ENCODE measurements at regions not wholly inside any gene's neighbourhood (a gene's known extent, or its start where the extent isn't known, plus 50 kb on each side); places are given as distances from the start of the nearest gene placed in this dataset.
"Not testable (repeated sequence)": the region's sequence is repeated elsewhere in the genome, so short reads cannot be mapped to it uniquely, and the experiment has no call there.

DNA sequence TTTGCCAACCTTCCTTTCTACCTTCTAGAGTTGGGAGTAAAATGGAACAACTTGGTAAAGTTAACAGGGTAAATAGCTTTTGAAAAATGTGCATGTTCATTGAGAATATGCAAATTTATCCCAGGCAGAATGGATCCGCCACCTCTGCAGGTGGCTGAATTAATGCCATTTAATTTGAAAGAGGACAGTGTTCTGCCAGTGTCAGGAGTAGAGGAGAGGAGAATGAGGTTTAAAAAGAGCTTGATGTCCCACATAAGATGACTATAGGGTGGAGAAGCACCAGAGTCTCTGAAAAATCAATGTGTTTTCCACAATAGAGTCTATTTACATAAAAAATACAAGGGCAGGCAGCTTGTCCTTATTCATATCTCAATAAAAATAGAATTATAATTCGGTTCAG is 1804.3 kb upstream of the PCDH10 start:
- Histone ChIP-seq H3K4me3 (no peak overlapping the region), H3K27ac (no peak overlapping the region), H3K27me3 (replicated peaks; ENCODE audit: insufficient read depth) (no peaks in the 10 kb centered on the region), H3K9me3 (no peaks in the 10 kb centered on the region), H3K36me3 (no peaks in the 10 kb centered on the region), H3K4me1 (ENCODE audit: control insufficient read depth in 1 of 2, low read depth in 2 of 2) (no peaks in the 10 kb centered on the region)
- DNase-seq (ENCODE audit: low spot score) (no peak), ATAC-seq (ENCODE audit: insufficient number of reproducible peaks, low FRiP score, low read depth) (no peak)
- no peak for TF ChIP-seq CTCF (IDR thresholded peaks at IDR 0.05)

- Histone ChIP-seq H3K27ac (no peak overlapping the region), H3K36me3 (no peaks in the 10 kb centered on the region), H3K4me3 (no peak overlapping the region), H3K4me1 (ENCODE audit: control insufficient read depth in 1 of 2, low read depth in 2 of 2) (no peaks in the 10 kb centered on the region), H3K27me3 (replicated peaks; ENCODE audit: insufficient read depth) (no peaks in the 10 kb centered on the region), H3K9me3 (no peaks in the 10 kb centered on the region)
- TF ChIP-seq CTCF (IDR thresholded peaks at IDR 0.05): no peak
- DNase-seq (ENCODE audit: low spot score): no peak
- no peak for ATAC-seq (ENCODE audit: insufficient number of reproducible peaks, low FRiP score, low read depth)
Measured at GRCh38 chr4:131347816-131348215, 1801.3 kb upstream of the PCDH10 start.

GRCh38 chr4:131348263-131348662 is 1800.8 kb upstream of the PCDH10 start:
- no peaks in the 10 kb centered on the region for H3K36me3 ChIP-seq
- DNase-seq (ENCODE audit: low spot score) (no peak), ATAC-seq (ENCODE audit: insufficient number of reproducible peaks, low FRiP score, low read depth) (no peak)
- H3K9me3 ChIP-seq: no peaks in the 10 kb centered on the region
- H3K27me3 ChIP-seq (replicated peaks; ENCODE audit: insufficient read depth): no peaks in the 10 kb centered on the region
- no peak for TF ChIP-seq CTCF (IDR thresholded peaks at IDR 0.05)
- H3K27ac ChIP-seq: no peak overlapping the region
- no peaks in the 10 kb centered on the region for H3K4me1 ChIP-seq (ENCODE audit: control insufficient read depth in 1 of 2, low read depth in 2 of 2)
- H3K4me3 ChIP-seq: no peak overlapping the region

DNA sequence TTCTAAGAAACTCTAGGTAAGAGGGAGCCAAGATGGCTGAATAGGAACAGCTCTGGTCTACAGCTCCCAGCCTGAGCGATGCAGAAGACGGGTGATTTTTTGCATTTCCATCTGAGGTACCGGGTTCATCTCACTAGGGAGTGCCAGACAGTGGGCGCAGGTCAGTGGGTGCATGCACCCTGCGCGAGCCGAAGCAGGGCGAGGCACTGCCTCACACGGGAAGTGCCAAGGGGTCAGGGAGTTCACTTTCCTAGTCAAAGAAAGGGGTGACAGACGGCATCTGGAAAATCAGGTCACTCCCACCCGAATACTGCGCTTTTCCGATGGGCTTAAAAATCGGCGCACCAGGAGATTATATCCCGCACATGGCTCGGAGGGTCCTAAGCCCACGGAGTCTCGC is 1796.7 kb upstream of the PCDH10 start:
- not testable (repeated sequence) for ATAC-seq (ENCODE audit: insufficient number of reproducible peaks, low FRiP score, low read depth); H3K27me3 ChIP-seq (replicated peaks; ENCODE audit: insufficient read depth); H3K36me3 ChIP-seq

GRCh38 chr4:131366714-131367113 is 1782.4 kb upstream of the PCDH10 start:
- Histone ChIP-seq H3K9me3 (no peaks in the 10 kb centered on the region), H3K27me3 (replicated peaks; ENCODE audit: insufficient read depth) (no peaks in the 10 kb centered on the region), H3K4me3 (no peak overlapping the region), H3K27ac (no peak overlapping the region), H3K36me3 (no peaks in the 10 kb centered on the region), H3K4me1 (ENCODE audit: control insufficient read depth in 1 of 2, low read depth in 2 of 2) (no peaks in the 10 kb centered on the region)
- no peak for DNase-seq (ENCODE audit: low spot score)
- no peak for ATAC-seq (ENCODE audit: insufficient number of reproducible peaks, low FRiP score, low read depth)
- no peak for TF ChIP-seq CTCF (IDR thresholded peaks at IDR 0.05)

More for the DNA sequence above, 1796.7 kb upstream of the PCDH10 start:
- not testable (repeated sequence) for H3K4me3 ChIP-seq; H3K4me1 ChIP-seq (ENCODE audit: control insufficient read depth in 1 of 2, low read depth in 2 of 2); H3K9me3 ChIP-seq; DNase-seq (ENCODE audit: low spot score); H3K27ac ChIP-seq

GRCh38 chr4:131367441-131367840 is 1781.7 kb upstream of the PCDH10 start:
- ATAC-seq (ENCODE audit: insufficient number of reproducible peaks, low FRiP score, low read depth): no peak
- no peak for TF ChIP-seq CTCF (IDR thresholded peaks at IDR 0.05)
- no peak overlapping the region for H3K27ac ChIP-seq
- no peak overlapping the region for H3K4me3 ChIP-seq
- no peaks in the 10 kb centered on the region for H3K4me1 ChIP-seq (ENCODE audit: control insufficient read depth in 1 of 2, low read depth in 2 of 2)
- H3K27me3 ChIP-seq (replicated peaks; ENCODE audit: insufficient read depth): no peaks in the 10 kb centered on the region
- no peaks in the 10 kb centered on the region for H3K9me3 ChIP-seq
- H3K36me3 ChIP-seq: no peaks in the 10 kb centered on the region
- DNase-seq (ENCODE audit: low spot score): no peak

Data from thoracic aorta (tissue), 2 donors.